RPMI7951 (cell line): ENCODE measurements at regions not wholly inside any gene's neighbourhood (a gene's known extent, or its start where the extent isn't known, plus 50 kb on each side); places are given as distances from the start of the nearest gene placed in this dataset.
"Not testable (repeated sequence)": the region's sequence is repeated elsewhere in the genome, so short reads cannot be mapped to it uniquely, and the experiment has no call there.

Experiments
- DNase-seq: peaks from one replicate; pipeline ENCODE4 v3.0.0-alpha.2; 2012; ENCODE audit warnings: low read depth

DNA sequence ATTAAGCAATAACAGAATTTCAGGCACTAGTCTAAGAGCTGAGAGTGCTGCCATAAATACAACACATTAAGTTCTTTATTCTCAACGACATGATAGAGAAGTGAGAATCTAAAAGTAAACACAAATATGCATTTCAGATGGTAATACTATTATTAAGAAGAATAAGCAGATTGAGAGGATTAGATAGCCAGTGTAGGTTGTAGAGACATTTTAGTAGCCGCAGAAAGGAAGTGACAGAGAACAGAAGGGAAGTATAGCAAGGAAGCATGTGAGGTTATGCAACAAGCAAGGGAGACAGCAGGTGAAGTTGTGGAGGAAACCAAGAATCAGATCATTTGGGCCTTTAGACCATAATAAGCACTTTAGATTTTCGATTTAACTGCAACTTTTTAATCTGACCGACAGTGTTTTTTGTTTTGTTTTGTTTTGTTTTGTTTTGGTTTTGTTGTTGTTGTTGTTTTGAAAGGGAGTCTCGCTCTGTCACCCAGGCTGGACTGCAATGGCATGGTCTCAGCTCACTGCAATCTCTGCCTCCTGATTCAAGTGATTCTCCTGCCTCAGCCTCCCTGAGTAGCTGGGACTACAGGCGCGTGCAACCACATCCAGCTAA is 737.0 kb upstream of the ADGRB3 start:
- DNase-seq, result no peak

DNA sequence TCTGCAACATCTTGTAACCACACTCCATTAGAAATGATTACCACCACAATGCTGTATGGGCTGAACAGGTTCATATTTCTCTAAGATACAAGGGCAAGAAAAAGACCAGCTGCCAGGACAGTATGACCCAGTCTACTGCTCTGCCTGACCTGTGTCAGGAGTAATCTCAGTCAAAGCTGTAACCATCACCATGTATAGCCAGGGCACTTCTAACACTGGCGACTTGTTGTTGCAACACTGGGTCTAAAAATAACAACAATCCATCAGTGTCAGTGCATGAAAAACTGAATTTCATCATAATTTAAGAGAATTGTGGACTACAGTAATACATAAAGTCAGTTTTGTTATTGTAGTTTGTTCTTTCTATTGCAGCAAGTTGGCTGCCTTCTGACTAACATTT is 738.6 kb upstream of the ADGRB3 start:
- DNase-seq, result no peak

DNA sequence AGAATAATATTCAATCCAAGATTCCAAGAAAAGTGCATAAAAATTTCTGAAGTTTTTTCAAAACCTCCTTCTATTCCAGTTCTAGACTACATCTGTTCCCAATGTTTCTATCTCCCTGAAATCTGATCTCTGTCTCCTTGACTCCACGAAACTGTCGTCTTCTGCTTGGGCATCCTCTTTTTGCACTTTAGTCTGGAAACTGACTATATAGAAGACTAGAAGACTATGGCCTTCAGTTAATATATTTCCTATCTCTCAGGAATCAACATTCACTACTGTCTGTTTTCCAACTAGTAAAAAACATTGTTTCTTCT is 745.4 kb upstream of the ADGRB3 start:
- DNase-seq, result no peak

DNA sequence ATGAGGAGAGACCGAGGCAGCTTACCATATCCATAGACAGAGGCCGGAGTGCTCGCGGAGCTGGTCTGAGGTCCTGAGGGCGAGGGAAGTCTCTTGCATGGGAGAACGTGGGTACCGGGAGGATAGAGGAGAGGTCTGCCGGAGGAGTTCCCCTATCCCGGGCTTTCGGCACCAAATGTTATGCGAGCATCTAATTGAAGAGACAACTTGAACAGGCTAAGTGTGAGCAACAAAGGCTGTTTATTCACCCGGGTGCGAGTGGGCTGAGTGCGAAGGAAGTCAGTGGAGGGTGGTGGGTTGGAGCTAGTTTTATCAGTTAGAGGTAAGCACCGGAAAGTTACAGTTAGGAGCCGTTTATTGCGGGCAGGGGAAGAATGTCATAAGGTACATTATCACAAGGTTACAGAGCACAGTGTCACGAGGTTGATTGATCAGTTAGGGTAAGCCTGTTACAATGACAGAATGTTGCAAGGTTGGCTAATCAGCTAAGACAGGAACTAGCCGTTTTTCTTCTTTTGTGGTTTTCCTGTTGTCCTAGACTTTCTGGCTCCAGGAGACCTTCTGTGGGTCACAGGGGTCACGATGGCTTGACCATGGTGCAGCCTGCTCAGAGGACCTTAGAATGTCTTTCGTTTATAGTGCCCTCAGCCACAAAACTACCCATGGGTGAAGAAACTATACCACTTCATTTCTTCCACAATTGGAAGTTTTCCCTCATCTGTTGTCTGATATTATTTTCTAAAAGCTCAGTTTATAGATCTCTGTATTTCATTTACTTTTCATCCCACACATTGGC is 746.0 kb upstream of the ADGRB3 start:
- no peak for DNase-seq

DNA sequence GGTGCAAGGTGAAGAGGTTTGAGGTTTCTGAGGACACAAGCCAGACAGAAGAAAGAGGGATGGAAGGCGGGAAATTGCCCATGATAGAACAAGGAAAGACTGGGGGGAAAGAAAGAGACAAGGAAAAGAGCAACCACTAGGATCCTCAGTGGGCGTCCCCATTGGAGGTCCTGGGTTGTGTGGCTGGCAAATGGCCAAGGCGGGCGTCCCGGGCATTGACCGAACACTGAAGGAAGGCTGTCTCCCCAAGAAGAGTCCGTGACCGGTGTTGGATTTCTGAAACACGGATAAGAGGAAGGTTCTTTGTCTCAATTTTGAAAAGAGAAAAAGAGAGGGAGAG is 746.6 kb upstream of the ADGRB3 start:
- DNase-seq, result no peak

DNA sequence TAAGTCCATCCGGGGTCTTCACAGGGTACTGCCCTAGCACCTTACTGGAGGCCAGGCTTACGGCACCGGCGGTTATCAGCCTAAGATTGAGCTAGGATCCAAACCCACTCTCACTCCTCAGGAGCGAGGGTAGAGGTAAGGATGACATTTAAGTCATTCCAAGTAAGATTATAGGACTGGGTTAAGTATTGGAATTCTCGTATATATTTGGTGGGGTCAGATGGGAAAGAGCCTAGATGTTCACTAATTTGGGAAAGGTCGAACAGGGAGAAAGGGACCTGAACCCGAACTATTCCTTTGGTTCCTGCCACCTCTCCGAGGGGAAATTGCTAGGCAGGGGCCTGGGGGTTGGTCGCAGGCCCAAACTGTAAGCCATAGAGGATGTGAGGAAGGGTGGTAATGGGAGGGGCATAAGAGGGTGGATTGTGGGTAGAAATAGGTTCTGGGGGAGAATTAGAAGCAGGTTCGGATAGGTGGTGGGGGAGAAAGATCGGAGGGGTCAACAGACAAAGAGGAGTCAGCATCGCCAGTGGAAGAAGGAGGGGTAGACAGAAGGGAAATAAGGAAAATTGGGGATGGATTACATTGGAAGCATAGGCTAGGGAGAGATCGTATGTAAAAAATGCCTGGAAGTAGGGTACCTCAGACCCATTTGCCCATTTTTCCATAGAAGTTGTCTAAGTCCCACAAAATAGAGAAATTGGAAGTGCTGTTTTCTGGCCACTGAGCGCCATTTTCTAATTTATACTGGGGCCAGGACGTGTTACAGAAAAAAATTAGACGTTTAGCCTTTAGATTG is 747.1 kb upstream of the ADGRB3 start:
- DNase-seq, result no peak

DNA sequence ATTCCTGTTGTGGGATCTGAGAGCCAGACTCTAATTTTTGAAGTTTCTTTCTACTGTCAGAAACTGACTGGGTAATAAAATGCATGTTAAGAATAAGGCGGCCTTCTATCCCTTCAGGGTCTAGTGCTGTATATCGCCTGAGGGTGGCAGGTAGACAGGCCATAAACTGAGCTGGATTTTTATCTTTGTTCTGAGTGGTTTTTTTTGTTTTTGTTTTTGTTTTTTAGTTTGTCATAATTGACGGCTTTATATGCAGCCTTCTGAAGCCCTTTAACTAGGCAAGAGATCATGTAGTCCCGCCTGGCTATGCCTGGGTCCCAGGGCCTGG is 747.7 kb upstream of the ADGRB3 start:
- no peak for DNase-seq

DNA sequence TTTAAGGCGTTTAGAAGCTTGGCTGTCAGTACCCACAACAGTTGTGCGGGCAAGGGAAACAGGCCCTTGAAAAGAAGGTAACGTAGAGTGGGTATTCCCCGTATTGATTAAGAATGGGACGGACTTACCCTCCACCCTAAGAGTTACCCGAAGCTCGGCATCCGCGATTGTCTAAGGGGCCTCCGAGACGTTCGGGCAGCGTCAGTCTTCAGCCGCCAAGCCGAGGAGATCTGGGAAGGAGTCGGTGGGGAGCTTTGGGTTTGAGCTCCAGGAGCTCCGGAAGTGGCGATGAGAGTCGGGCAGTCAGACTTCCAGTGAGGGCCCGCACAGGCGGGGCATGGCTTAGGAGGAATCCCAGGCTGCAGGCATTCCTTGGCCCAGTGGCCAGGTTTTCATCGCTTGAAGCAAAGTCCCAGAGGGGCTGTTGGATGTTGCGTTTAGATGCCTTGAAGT is 748.2 kb upstream of the ADGRB3 start:
- DNase-seq, result no peak

DNA sequence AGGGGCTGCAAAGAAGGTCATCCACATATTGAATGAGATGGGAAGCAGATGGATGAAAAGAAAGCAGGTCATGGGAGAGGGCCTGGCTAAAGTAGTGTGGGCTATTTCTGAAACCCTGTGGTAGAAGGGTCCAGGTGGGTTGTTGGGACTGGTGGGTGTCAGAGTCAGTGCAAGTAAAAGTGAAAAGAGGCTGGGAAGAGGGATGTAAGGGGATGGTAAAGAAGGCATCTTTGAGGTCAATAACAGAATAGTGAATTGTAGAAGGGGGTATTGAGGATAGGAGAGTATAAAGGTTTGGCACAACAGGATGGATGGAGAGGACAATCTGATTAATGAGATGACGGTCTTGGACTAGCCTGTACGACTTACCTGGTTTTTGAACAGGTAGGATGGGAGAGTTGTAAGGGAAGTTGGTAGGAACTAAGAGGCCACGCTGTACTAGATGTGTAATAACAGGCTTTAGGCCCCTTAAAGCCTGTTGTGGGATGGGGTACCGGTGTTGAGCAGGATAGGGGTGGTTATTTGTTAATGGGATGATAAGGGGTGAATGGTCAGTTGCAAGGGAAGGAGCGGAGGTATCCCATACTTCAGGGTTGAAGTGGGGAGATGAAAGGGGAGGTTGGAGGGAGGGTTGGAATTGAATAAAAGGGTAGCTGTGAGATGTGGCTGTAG is 748.9 kb upstream of the ADGRB3 start:
- DNase-seq, result no peak

DNA sequence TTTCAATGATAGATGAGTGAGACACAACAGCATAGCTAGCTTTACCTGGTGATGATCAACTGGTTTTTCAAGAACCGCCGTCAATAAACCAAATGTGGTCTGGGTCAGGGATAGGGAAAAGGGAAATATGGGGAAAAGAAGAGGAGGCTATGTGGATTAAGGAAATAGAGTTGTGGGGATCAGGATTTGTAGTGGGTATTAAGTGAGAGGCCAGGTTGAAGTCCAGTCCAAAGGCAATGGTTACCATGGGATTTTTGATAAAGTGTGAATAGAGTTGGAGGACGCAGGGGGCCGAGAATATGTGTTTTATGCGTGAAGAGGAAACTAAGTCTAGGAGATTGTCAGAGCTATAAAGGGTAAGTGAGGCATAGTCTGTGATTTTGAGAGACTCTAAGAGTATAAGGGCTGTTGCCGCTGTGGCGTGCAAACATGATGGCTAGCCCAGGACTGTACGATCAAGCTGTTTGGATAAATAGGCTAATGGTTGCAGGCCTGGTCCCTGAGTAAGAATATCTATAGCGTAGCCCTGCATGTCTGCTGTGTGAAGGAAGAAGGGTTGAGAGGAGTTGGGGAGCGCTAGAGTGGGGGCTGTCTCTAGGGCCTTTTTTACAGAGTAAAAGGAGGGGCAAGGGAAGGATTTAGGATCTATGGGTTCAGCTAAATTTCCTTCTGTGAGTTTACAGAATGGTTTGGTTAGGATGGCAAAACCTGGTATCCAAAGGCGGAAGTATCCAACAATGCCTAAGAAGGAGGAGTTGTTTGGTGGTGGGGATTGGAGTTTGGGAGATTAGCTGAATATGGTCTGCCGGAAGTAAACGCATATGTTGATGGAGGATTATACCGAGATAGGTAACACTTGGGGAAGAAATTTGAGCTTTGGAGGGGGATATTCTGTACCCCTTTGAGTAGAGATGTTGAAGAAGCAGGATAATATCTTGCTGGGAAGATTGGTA is 749.7 kb upstream of the ADGRB3 start:
- no peak for DNase-seq

DNA sequence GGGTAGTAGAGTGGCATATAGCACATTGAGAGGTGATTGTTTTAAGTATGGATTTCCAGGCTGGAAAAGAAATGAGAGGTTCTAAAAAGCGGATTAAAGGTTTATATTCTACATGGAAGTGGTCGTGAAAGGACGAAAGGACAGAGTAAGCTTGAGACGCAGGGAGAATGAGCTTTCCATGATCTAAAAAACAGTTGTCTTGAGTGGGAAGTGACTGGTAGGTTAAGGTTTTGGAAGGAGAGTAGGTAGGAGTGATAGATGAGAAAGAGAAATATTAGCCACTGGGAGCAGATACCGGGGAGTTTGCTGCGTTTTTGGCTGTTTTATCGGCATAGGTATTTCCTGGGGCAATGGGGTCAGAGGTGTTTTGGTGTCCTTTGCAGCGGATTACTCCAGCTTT is 750.6 kb upstream of the ADGRB3 start:
- DNase-seq, result no peak

DNA sequence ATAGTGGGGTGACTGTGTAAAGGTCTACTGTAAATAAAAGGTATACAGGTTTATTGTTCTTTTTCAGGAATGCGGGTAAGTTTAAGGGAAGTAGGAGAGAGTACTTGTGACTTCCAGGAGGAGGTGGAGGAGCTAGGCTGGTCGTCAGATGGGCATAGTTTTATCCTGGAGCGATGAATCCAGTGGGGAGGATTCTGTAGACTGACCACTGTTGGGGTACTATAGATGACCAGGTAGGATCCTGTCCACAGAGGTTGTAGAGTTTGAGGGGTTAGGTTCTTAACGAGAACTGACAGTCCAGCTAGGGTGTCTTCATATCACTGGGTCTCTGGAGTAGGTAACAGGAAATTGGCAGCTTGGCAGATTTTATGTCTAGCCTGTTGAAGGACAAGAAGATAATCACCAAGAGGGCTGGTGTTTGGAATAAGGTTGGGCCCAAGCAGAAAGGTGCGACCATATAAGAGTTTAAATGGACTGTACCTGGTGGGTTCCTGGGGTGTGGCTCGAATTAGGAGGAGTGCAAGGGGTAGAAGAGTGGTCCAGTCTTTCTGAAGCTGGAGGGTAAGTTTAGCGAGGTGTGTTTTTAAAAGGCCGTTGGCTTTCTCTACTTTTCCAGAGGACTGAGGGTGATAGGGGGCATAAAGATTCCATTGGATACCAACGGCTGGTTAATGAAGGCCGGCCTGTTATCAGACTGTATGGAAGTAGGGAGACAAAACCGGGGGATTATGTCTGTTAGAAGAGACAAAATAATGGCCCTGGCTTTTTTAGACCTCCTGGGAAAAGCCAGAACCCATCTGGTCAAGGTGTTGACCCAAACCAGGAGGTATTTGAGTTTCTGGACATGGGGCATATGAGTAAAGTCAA is 751.3 kb upstream of the ADGRB3 start:
- no peak for DNase-seq

DNA sequence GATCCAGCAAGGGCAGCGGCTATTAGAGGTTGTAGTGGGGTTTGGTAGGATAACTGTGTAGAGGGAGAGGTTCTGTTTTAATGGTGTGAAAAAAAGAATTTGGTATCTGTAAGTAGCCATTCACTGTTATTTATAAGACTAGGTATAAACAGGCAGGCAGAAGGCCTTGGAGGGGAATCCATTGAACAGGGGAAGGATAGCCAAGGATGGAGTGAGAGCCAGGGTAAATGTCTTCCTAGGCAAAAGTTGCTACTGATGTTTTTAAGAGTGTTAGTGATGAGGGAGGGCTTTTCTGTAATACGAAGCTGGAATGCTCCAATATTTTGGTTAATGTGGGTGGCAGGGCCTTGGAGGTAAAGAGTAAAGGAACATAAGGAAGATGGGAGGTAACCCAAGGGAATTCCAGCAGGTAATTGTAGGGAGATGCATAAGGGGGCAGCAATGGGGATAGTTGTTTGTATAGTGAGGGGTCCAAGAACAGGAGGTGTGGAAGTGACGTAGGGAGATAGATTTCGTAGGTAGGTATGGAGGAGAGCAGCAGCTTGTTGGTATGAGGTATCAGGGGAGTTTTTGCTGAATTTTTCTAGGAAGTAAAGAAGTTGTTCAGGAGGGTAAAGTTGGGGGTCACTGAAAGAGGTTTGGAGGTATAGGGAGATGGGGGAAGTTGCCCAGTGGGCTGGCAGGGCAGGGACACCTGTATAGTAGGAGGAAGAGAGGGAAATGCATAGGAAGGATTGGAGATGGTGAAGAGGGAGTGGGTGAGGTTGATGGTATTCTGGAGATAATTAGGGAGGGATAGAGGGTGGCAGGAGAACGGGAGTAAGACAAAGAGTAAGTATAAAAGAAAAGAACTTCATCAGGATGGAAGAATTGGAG is 752.4 kb upstream of the ADGRB3 start:
- DNase-seq, result no peak

DNA sequence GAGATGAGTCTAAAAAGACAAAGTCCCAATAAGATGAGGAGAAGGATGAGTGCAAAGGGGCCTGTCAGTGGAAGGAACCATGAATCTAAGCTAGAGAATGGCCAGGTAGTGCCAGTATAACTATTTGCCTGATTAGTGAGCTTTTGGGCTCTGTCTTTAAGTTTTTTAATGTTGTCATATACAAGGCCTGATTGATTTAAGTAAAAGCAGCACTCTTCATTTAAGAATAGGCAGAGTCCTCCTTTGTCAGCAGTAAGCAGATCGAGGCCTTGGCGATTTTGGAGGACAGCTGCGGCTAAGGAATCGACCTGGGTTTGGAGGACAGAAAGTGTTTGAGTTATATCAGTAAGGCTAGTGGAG is 753.4 kb upstream of the ADGRB3 start:
- DNase-seq, result no peak

DNA sequence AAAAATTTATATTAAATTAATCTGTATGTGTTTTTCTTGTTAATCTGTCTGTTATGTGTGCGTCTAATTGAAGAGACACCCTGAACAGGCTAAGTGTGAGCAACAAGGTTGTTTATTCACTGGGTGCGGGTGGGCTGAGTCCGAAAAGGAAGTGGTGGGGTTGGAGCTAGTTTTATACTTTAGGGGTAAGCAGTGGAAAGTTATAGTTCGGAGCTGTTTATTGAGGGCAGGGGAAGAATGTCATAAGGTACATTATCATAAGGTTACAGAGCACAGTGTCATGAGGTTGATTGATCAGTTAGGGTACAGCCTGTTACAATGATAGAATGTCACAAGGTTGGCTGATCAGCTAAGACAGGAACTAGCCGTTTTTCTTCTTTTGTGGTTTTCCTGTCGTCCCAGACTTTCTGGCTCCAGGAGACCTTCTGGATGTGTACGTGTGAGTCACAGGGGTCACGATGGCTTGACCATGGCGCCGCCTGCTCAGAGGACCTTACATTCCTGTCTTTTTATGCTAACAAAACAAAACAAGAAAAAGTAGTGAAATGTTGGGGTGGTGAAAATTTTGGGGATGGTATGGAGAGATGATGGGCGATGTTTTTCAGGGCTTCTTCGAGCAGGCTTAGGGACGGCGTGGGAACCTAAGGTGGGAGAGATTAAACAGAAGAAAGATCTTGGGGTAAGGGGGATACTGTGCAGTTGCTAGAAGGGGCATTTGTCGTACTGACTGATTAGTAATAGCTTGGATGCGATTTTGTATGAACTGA is 754.0 kb upstream of the ADGRB3 start:
- DNase-seq, result no peak

DNA sequence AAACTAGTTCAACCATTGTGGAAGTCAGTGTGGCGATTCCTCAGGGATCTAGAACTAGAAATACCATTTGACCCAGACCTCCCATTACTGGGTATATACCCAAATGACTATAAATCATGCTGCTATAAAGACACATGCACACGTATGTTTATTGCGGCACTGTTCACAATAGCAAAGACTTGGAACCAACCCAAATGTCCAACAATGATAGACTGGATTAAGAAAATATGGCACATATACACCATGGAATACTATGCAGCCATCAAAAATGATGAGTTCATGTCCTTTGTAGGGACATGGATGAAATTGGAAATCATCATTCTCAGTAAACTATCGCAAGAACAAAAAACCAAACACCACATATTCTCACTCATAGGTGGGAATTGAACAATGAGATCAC is 754.7 kb upstream of the ADGRB3 start:
- not testable (repeated sequence) for DNase-seq

DNA sequence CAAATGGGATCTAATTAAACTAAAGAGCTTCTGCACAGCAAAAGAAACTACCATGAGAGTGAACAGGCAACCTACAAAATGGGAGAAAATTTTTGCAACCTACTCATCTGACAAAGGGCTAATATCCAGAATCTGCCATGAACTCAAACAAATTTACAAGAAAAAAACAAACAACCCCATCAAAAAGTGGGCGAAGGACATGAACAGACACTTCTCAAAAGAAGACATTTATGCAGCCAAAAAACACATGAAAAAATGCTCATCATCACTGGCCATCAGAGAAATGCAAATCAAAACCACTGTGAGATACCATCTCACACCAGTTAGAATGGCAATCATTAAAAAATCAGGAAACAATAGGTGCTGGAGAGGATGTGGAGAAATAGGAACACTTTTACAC is 755.2 kb upstream of the ADGRB3 start:
- not testable (repeated sequence) for DNase-seq

DNA sequence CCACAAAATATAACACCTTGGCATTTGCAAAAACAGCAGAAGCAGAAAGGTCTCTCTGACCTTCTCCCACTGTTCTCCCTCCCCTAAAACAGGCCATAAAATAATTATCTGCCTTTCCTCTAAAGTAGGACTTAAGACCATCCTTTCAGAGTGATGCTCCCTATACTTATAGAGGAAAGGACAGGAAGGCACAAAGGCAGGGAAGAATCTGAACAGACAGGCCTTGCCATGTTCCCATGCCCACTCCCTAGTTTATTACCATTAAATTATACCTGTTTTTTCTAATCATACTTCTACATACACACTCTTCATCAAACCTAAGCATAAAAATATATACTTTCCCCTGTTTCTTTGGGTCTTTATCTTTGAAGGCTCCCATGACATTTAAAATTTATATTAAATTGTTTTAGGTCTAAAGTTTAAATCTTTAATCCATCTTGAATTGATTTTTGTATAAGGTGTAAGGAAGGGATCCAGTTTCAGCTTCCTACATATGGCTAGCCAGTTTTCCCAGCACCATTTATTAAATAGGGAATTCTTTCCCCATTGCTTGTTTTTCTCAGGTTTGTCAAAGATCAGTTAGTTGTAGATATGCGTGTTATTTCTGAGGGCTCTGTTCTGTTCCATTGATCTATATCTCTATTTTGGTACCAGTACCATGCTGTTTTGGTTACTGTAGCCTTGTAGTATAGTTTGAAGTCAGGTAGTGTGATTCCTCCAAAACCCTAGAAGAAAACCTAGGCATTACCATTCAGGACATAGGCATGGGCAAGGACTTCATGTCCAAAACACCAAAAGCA is 755.8 kb upstream of the ADGRB3 start:
- DNase-seq, result not testable (repeated sequence)
